ENCODE measurements at regions not wholly inside any gene's neighbourhood (a gene's known extent, or its start where the extent isn't known, plus 50 kb on each side); places are given as distances from the start of the nearest gene placed in this dataset.

- Histone ChIP-seq H3K36me3 (no peaks in the 10 kb centered on the region), H3K27ac (no peak overlapping the region), H3K9me3 (no peaks in the 10 kb centered on the region), H3K4me3 (no peak overlapping the region), H3K4me1 (no peaks in the 10 kb centered on the region), H3K27me3 (no peaks in the 10 kb centered on the region)
- WGBS: 89% methylated on average over 6 of the region's 6 CpGs
- no peak for DNase-seq (ENCODE audit: low spot score in 2 of 2)
- TF ChIP-seq EP300 (IDR thresholded peaks at IDR 0.05) (no peak), CTCF (IDR thresholded peaks at IDR 0.05) (no peak), POLR2A (IDR thresholded peaks at IDR 0.05) (no peak), POLR2AphosphoS5 (IDR thresholded peaks at IDR 0.05) (no peak)
Observed at GRCh38 chr9:7533376-7534090, 266.0 kb downstream of the DMAC1 start.

GRCh38 chr9:7523426-7524043 is 276.0 kb downstream of the DMAC1 start:
- no peaks in the 10 kb centered on the region for H3K36me3 ChIP-seq
- H3K27me3 ChIP-seq: no peaks in the 10 kb centered on the region
- DNase-seq (ENCODE audit: low spot score in 2 of 2): no peak
- H3K27ac ChIP-seq: no peak overlapping the region
- WGBS: 78% methylated on average over 5 of the region's 5 CpGs
- H3K4me3 ChIP-seq: no peak overlapping the region
- TF ChIP-seq EP300 (IDR thresholded peaks at IDR 0.05) (no peak), POLR2A (IDR thresholded peaks at IDR 0.05) (no peak), CTCF (IDR thresholded peaks at IDR 0.05) (no peak), POLR2AphosphoS5 (IDR thresholded peaks at IDR 0.05) (no peak)
- no peaks in the 10 kb centered on the region for H3K4me1 ChIP-seq
- H3K9me3 ChIP-seq: no peaks in the 10 kb centered on the region

GRCh38 chr9:7520396-7520795 is 279.2 kb downstream of the DMAC1 start:
- TF ChIP-seq EP300 (IDR thresholded peaks at IDR 0.05): no peak
- no peak for TF ChIP-seq POLR2AphosphoS5 (IDR thresholded peaks at IDR 0.05)
- no peak for TF ChIP-seq POLR2A (IDR thresholded peaks at IDR 0.05)
- no peak for TF ChIP-seq CTCF (IDR thresholded peaks at IDR 0.05)
- Histone ChIP-seq H3K36me3 (no peaks in the 10 kb centered on the region), H3K27ac (no peak overlapping the region), H3K4me3 (no peak overlapping the region), H3K27me3 (no peaks in the 10 kb centered on the region), H3K9me3 (no peaks in the 10 kb centered on the region), H3K4me1 (no peaks in the 10 kb centered on the region)
- 62% methylated on average over 5 of the region's 5 CpGs for WGBS
- no peak for DNase-seq (ENCODE audit: low spot score in 2 of 2)

GRCh38 chr9:7516376-7516775 is 283.2 kb downstream of the DMAC1 start:
- H3K9me3 ChIP-seq: no peaks in the 10 kb centered on the region
- 62% methylated on average over 2 of the region's 2 CpGs for WGBS
- no peak overlapping the region for H3K27ac ChIP-seq
- H3K27me3 ChIP-seq: no peaks in the 10 kb centered on the region
- no peak for DNase-seq (ENCODE audit: low spot score in 2 of 2)
- H3K4me1 ChIP-seq: no peaks in the 10 kb centered on the region
- TF ChIP-seq EP300 (IDR thresholded peaks at IDR 0.05) (no peak), POLR2A (IDR thresholded peaks at IDR 0.05) (no peak), CTCF (IDR thresholded peaks at IDR 0.05) (no peak), POLR2AphosphoS5 (IDR thresholded peaks at IDR 0.05) (no peak)
- H3K4me3 ChIP-seq: no peak overlapping the region
- no peaks in the 10 kb centered on the region for H3K36me3 ChIP-seq

GRCh38 chr9:7510199-7510598 is 289.4 kb downstream of the DMAC1 start:
- no peak for DNase-seq (ENCODE audit: low spot score in 2 of 2)
- TF ChIP-seq POLR2AphosphoS5 (IDR thresholded peaks at IDR 0.05): no peak
- no peak for TF ChIP-seq EP300 (IDR thresholded peaks at IDR 0.05)
- no peak for TF ChIP-seq CTCF (IDR thresholded peaks at IDR 0.05)
- TF ChIP-seq POLR2A (IDR thresholded peaks at IDR 0.05): no peak
- no peaks in the 10 kb centered on the region for H3K36me3 ChIP-seq
- H3K9me3 ChIP-seq: no peaks in the 10 kb centered on the region
- H3K4me1 ChIP-seq: no peaks in the 10 kb centered on the region
- H3K4me3 ChIP-seq: no peak overlapping the region
- WGBS: 62% methylated on average over 7 of the region's 7 CpGs
- no peak overlapping the region for H3K27ac ChIP-seq
- no peaks in the 10 kb centered on the region for H3K27me3 ChIP-seq
